Esophagus mucosa (tissue), 1 donor: ENCODE measurements at regions not wholly inside any gene's neighbourhood (a gene's known extent, or its start where the extent isn't known, plus 50 kb on each side); places are given as distances from the start of the nearest gene placed in this dataset.
"Not testable (repeated sequence)": the region's sequence is repeated elsewhere in the genome, so short reads cannot be mapped to it uniquely, and the experiment has no call there.

ENCODE experiments used
- ATAC-seq: fragments of 200-7000 bp; cut with Tn5 transposase; one replicate; pipeline ENCODE4 v1.9.1; 2020
- donor health status: DM: yes; HTN: yes; CAD: no.

- ATAC-seq = not testable (repeated sequence)
Measured at GRCh38 chr4:190118519-190118918, 54.2 kb downstream of the DBET start.

GRCh38 chr4:190119474-190119873, 54.1 kb upstream of the DUX4 start:
- peak; percentile 24 for ATAC-seq

- ATAC-seq = peak; percentile 65
Measured at GRCh38 chr4:190120111-190120514, 53.5 kb upstream of the DUX4 start.

GRCh38 chr4:190120537-190121001, 53.0 kb upstream of the DUX4 start:
- peak; percentile 48 for ATAC-seq

GRCh38 chr4:190121076-190121671, 52.4 kb upstream of the DUX4 start:
- ATAC-seq = peak; percentile 21

- ATAC-seq = peak; percentile 70
Measured at GRCh38 chr4:190121759-190122158, 51.8 kb upstream of the DUX4 start.

- peak; percentile 67 for ATAC-seq
Measured at GRCh38 chr4:190122161-190123142, 51.1 kb upstream of the DUX4 start.
